ENCODE measurements at regions not wholly inside any gene's neighbourhood (a gene's known extent, or its start where the extent isn't known, plus 50 kb on each side); places are given as distances from the start of the nearest gene placed in this dataset.

- Histone ChIP-seq H3K9me2 (ENCODE audit: insufficient read depth, low read length) (no peaks in the 10 kb centered on the region), H3K4me1 (ENCODE audit: insufficient read depth, low read length, poor library complexity, severe bottlenecking) (no peaks in the 10 kb centered on the region), H3K36me3 (ENCODE audit: insufficient read depth, low read length) (no peaks in the 10 kb centered on the region), H3K79me2 (ENCODE audit: insufficient read depth, low read depth, low read length) (no peaks in the 10 kb centered on the region), H2AFZ (ENCODE audit: low read length) (no peak overlapping the region), H3K4me2 (ENCODE audit: low read length) (no peak overlapping the region), H4K20me1 (ENCODE audit: insufficient read depth, low read length) (no peaks in the 10 kb centered on the region), H3K9me3 (ENCODE audit: low read length) (no peaks in the 10 kb centered on the region), H3K27ac (ENCODE audit: low read depth, low read length, poor library complexity, severe bottlenecking) (no peak overlapping the region), H3K4me3 (ENCODE audit: low read depth, low read length, poor library complexity, severe bottlenecking) (no peak overlapping the region)
- ChIA-PET CTCF (ENCODE audit: unreplicated experiment) (no interaction called here), POLR2A (no interaction called here)
- no TSS peak for BruUV-seq (replicated peaks)
- TF ChIP-seq, protein P1, sequence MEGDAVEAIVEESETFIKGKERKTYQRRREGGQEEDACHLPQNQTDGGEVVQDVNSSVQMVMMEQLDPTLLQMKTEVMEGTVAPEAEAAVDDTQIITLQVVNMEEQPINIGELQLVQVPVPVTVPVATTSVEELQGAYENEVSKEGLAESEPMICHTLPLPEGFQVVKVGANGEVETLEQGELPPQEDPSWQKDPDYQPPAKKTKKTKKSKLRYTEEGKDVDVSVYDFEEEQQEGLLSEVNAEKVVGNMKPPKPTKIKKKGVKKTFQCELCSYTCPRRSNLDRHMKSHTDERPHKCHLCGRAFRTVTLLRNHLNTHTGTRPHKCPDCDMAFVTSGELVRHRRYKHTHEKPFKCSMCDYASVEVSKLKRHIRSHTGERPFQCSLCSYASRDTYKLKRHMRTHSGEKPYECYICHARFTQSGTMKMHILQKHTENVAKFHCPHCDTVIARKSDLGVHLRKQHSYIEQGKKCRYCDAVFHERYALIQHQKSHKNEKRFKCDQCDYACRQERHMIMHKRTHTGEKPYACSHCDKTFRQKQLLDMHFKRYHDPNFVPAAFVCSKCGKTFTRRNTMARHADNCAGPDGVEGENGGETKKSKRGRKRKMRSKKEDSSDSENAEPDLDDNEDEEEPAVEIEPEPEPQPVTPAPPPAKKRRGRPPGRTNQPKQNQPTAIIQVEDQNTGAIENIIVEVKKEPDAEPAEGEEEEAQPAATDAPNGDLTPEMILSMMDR (conservative IDR thresholded peaks at IDR 0.05; ENCODE audit: low read length) = no peak
- TF ChIP-seq EZH2phosphoT487 (IDR thresholded peaks at IDR 0.05; ENCODE audit: borderline replicate concordance, low read depth, low read length) = no peak
- intact Hi-C loops (cut with micrococcal nuclease; ENCODE audit: unreplicated experiment) = no loop called here
- no peak for DNase-seq (ENCODE audit: low spot score)
Measured at GRCh38 chr5:29252390-29252789, 1941.1 kb upstream of the CDH6 start.

DNA sequence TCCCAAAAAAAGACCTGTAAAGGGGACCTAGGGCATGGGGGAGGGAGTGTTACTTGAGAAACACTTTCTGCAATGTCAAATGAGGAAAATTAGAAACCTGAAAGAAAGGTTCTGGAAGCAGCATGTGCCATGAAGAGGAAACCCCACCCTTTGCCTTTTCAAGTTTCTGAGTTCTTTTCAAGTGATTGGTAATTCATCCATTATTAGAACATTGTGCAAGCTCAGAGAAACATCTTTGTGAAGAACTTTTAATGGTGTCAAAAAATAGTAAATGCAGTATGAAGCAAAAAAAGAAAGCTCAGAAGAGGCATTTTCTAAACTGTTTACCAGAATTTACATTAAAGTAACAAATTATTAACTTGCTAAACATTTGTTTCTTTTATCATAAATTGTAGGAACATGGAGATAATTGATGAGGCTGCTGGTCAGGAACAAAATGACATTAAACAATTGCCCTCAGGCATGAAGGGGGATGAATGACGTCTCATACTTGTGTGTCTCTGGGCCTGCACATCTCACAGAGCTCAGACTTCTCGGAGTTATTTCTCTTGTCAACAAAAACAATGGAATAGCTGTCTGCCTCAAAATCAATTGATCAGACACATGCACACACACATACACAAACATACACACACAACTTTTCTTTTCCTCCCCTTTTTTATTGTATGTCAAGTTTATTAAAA lies 1946.0 kb upstream of the CDH6 start:
- Histone ChIP-seq H3K4me1 (ENCODE audit: insufficient read depth, low read length, poor library complexity, severe bottlenecking) (no peaks in the 10 kb centered on the region), H3K9me3 (ENCODE audit: low read length) (no peaks in the 10 kb centered on the region), H3K4me2 (ENCODE audit: low read length) (no peak overlapping the region), H2AFZ (ENCODE audit: low read length) (no peak overlapping the region), H3K4me3 (ENCODE audit: low read depth, low read length, poor library complexity, severe bottlenecking) (no peak overlapping the region), H4K20me1 (ENCODE audit: insufficient read depth, low read length) (no peaks in the 10 kb centered on the region), H3K27ac (ENCODE audit: low read depth, low read length, poor library complexity, severe bottlenecking) (no peak overlapping the region), H3K79me2 (ENCODE audit: insufficient read depth, low read depth, low read length) (no peaks in the 10 kb centered on the region), H3K36me3 (ENCODE audit: insufficient read depth, low read length) (no peaks in the 10 kb centered on the region), H3K9me2 (ENCODE audit: insufficient read depth, low read length) (no peaks in the 10 kb centered on the region)
- ChIA-PET CTCF (ENCODE audit: unreplicated experiment) (no interaction called here), POLR2A (interaction anchor here (1.0 kb wide), 2 partner anchors 9 to 46 kb away, joined by 3 to 4 read pairs; no protein-coding TSS in a partner anchor)
- no TSS peak for BruUV-seq (replicated peaks)
- TF ChIP-seq EZH2phosphoT487 (IDR thresholded peaks at IDR 0.05; ENCODE audit: borderline replicate concordance, low read depth, low read length) = no peak
- TF ChIP-seq, protein P1 (conservative IDR thresholded peaks at IDR 0.05; ENCODE audit: low read length) = no peak
- no peak for DNase-seq (ENCODE audit: low spot score)
- intact Hi-C loops (cut with micrococcal nuclease; ENCODE audit: unreplicated experiment) = no loop called here

GRCh38 chr5:29240379-29240778 lies 1953.1 kb upstream of the CDH6 start:
- POLR2A ChIA-PET = no interaction called here
- intact Hi-C loops (cut with micrococcal nuclease; ENCODE audit: unreplicated experiment) = no loop called here
- H3K9me2 ChIP-seq (ENCODE audit: insufficient read depth, low read length) = no peaks in the 10 kb centered on the region
- H3K27ac ChIP-seq (ENCODE audit: low read depth, low read length, poor library complexity, severe bottlenecking) = no peak overlapping the region
- no peak overlapping the region for H2AFZ ChIP-seq (ENCODE audit: low read length)
- H3K36me3 ChIP-seq (ENCODE audit: insufficient read depth, low read length) = no peaks in the 10 kb centered on the region
- DNase-seq (ENCODE audit: low spot score) = no peak
- no peaks in the 10 kb centered on the region for H3K79me2 ChIP-seq (ENCODE audit: insufficient read depth, low read depth, low read length)
- H4K20me1 ChIP-seq (ENCODE audit: insufficient read depth, low read length) = no peaks in the 10 kb centered on the region
- BruUV-seq (replicated peaks) = no TSS peak
- no peak for TF ChIP-seq EZH2phosphoT487 (IDR thresholded peaks at IDR 0.05; ENCODE audit: borderline replicate concordance, low read depth, low read length)
- TF ChIP-seq, protein P1 (conservative IDR thresholded peaks at IDR 0.05; ENCODE audit: low read length) = no peak
- H3K4me2 ChIP-seq (ENCODE audit: low read length) = no peak overlapping the region
- H3K9me3 ChIP-seq (ENCODE audit: low read length) = no peaks in the 10 kb centered on the region
- H3K4me1 ChIP-seq (ENCODE audit: insufficient read depth, low read length, poor library complexity, severe bottlenecking) = no peaks in the 10 kb centered on the region
- no peak overlapping the region for H3K4me3 ChIP-seq (ENCODE audit: low read depth, low read length, poor library complexity, severe bottlenecking)
- CTCF ChIA-PET (ENCODE audit: unreplicated experiment) = no interaction called here

Measured in OCI-LY7 (cell line).